Psoas muscle (tissue), 7 donors: ENCODE measurements at regions not wholly inside any gene's neighbourhood (a gene's known extent, or its start where the extent isn't known, plus 50 kb on each side); places are given as distances from the start of the nearest gene placed in this dataset.

Experiments used
- ATAC-seq, 4 donors: fragments of 200-7000 bp; cut with Tn5 transposase; one replicate each; pipeline ENCODE4 v1.9.1; 2020; ENCODE audit warnings: moderate library complexity in 3 of 4, mild to moderate bottlenecking in 2 of 4
- DNase-seq, 2 donors: peaks; one replicate each; pipeline ENCODE4 v3.0.0-alpha.2; 2020
- H3K27ac ChIP-seq: fragments of 200-600 bp; one replicate; pipeline ENCODE4 v1.8.0; 2022
- H3K27me3 ChIP-seq, 3 donors: fragments of 200-600 bp in 1 of 3; one replicate each; pipeline versions ENCODE4 v1.6.1 to v1.8.0; 2013 to 2022; ENCODE audit warnings: low read length in 2 of 3, mild to moderate bottlenecking in 2 of 3, moderate library complexity in 1 of 3; ENCODE audit not compliant: insufficient read depth in 3 of 3
- H3K36me3 ChIP-seq, 2 donors: fragments of 200-600 bp in 1 of 2; one replicate each; pipeline versions ENCODE4 v1.6.1 to v1.8.0; 2013 to 2022; ENCODE audit warnings: low read depth in 1 of 2, mild to moderate bottlenecking in 1 of 2, moderate library complexity in 1 of 2; ENCODE audit not compliant: insufficient read depth in 1 of 2
- H3K4me1 ChIP-seq: fragments of 200-600 bp; one replicate; pipeline ENCODE4 v1.8.0; 2022
- H3K4me3 ChIP-seq: fragments of 200-600 bp; one replicate; pipeline ENCODE4 v1.8.0; 2022; ENCODE audit warnings: mild to moderate bottlenecking
- H3K9me3 ChIP-seq: fragments of 200-600 bp; one replicate; pipeline ENCODE4 v1.8.0; 2022
- WGBS, 3 donors: extraction: QIAGEN DNeasy Blood & Tissue Kit; methylation state at CpG; one replicate each; pipeline versions ENCODE4 v1.1.6 to v1.1.7; 2013; 5-methylcytosine and 5-hydroxymethylcytosine counted together
- intact Hi-C, 2 donors: fragments of 100-400 bp; cut with DNase I; formaldehyde crosslinking; loops; one replicate each; pipeline versions ENCODE4 v1.11.0 to v1.14.2; 2022
- TF ChIP-seq, protein P1 (sequence below): fragments of 200-600 bp; IDR thresholded peaks from one replicate; pipeline ENCODE4 v1.8.0; 2022; ENCODE audit warnings: antibody characterized with exemption
- donor health status: healthy with polysubstance abuse.
- donor health status: DM: no; HTN: no; CAD: no; lungs with moderate emphysema.
- donor health status: Bipolar disorder and iron deficiency.
- donor health status: healthy.
- donor health status: DM: yes; HTN: yes; CAD: no.
- donor health status: DM: no; HTN: no; CAD: no.
- donor health status: DM: yes; HTN: yes; CAD: no.

- Histone ChIP-seq H3K27me3 (no peaks in the 10 kb centered on the region), H3K9me3 (no peaks in the 10 kb centered on the region), H3K4me1 (no peaks in the 10 kb centered on the region), H3K4me3 (no peak overlapping the region), H3K27ac (no peak overlapping the region), H3K36me3 (no peaks in the 10 kb centered on the region)
- TF ChIP-seq, protein P1, sequence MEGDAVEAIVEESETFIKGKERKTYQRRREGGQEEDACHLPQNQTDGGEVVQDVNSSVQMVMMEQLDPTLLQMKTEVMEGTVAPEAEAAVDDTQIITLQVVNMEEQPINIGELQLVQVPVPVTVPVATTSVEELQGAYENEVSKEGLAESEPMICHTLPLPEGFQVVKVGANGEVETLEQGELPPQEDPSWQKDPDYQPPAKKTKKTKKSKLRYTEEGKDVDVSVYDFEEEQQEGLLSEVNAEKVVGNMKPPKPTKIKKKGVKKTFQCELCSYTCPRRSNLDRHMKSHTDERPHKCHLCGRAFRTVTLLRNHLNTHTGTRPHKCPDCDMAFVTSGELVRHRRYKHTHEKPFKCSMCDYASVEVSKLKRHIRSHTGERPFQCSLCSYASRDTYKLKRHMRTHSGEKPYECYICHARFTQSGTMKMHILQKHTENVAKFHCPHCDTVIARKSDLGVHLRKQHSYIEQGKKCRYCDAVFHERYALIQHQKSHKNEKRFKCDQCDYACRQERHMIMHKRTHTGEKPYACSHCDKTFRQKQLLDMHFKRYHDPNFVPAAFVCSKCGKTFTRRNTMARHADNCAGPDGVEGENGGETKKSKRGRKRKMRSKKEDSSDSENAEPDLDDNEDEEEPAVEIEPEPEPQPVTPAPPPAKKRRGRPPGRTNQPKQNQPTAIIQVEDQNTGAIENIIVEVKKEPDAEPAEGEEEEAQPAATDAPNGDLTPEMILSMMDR: no peak
- 80 to 95% (median 91%) methylated on average over 7 of the region's 7 CpGs for WGBS, 3 donors
- ATAC-seq (no peak), DNase-seq (no peak)
- intact Hi-C loops: no loop called here
Measured at GRCh38 chr7:46559194-46559832, 638.2 kb upstream of the IGFBP3 start.

- no peak for ATAC-seq
Measured at GRCh38 chr7:46558482-46559193, 637.6 kb upstream of the IGFBP3 start.

DNA sequence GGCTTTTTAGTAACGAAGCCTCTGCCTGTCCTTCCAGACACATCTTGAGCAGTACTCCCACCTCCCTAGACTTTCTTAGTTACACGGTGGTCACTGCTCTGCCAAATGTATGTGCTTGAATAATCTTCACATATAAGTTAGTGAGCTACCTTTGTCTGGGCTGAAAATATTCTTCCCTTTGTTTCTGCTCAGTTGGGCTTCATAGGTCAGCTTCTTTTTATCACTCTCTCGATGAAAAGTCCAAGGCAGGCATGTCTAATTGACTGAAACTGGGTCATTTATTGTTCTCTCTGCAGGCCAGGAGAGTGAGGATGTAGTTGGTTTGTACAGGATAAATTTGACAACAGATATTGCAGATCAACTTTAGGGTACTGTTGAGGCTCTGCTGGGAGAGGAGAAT is 636.7 kb upstream of the IGFBP3 start:
- TF ChIP-seq, protein P1: no peak
- Histone ChIP-seq H3K27me3 (no peaks in the 10 kb centered on the region), H3K27ac (no peak overlapping the region), H3K4me3 (no peak overlapping the region), H3K4me1 (no peaks in the 10 kb centered on the region), H3K9me3 (no peaks in the 10 kb centered on the region), H3K36me3 (no peaks in the 10 kb centered on the region)
- intact Hi-C loops: no loop called here
- DNase-seq: no peak
- 40 to 57% (median 48%) methylated on average over 3 of the region's 3 CpGs for WGBS, 3 donors
- no peak for ATAC-seq

More at GRCh38 chr7:46558482-46559193, 637.6 kb upstream of the IGFBP3 start:
- DNase-seq: no peak
- TF ChIP-seq, protein P1: no peak
- intact Hi-C loops: no loop called here
- H3K4me1 ChIP-seq: no peaks in the 10 kb centered on the region
- H3K27me3 ChIP-seq: no peaks in the 10 kb centered on the region
- no peak overlapping the region for H3K4me3 ChIP-seq
- H3K27ac ChIP-seq: no peak overlapping the region
- 64 to 67% (median 65%) methylated on average over 3 of the region's 3 CpGs for WGBS, 3 donors
- no peaks in the 10 kb centered on the region for H3K36me3 ChIP-seq
- no peaks in the 10 kb centered on the region for H3K9me3 ChIP-seq

DNA sequence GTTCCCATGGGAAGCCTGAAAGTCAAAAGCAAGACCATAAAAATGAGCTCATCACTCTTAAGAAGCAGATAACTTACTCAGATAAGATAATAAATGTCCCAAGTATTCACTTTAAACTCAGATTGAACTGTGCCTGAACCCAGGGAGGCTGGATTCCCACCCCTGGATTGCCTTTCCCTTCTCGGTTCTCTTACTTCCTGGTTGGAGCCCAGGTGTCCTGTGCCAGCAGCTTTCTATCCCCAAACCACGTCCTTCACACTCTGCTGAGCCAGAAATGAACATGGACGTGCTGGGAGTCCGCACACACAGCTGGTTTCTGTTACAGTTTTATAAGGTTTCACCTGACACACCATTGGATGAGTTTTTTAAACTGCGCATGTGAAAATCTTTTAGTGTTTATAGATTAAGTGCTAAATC is 636.2 kb upstream of the IGFBP3 start:
- TF ChIP-seq, protein P1: no peak
- WGBS, 3 donors: 37 to 55% (median 47%) methylated on average over 5 of the region's 5 CpGs
- no peaks in the 10 kb centered on the region for H3K9me3 ChIP-seq
- intact Hi-C loops: no loop called here
- DNase-seq (no peak), ATAC-seq (no peak)
- no peaks in the 10 kb centered on the region for H3K36me3 ChIP-seq
- H3K27me3 ChIP-seq: no peaks in the 10 kb centered on the region
- no peak overlapping the region for H3K27ac ChIP-seq
- no peak overlapping the region for H3K4me3 ChIP-seq
- no peaks in the 10 kb centered on the region for H3K4me1 ChIP-seq
